ENCODE measurements at regions not wholly inside any gene's neighbourhood (a gene's known extent, or its start where the extent isn't known, plus 50 kb on each side); places are given as distances from the start of the nearest gene placed in this dataset.

- TF ChIP-seq, protein P1, sequence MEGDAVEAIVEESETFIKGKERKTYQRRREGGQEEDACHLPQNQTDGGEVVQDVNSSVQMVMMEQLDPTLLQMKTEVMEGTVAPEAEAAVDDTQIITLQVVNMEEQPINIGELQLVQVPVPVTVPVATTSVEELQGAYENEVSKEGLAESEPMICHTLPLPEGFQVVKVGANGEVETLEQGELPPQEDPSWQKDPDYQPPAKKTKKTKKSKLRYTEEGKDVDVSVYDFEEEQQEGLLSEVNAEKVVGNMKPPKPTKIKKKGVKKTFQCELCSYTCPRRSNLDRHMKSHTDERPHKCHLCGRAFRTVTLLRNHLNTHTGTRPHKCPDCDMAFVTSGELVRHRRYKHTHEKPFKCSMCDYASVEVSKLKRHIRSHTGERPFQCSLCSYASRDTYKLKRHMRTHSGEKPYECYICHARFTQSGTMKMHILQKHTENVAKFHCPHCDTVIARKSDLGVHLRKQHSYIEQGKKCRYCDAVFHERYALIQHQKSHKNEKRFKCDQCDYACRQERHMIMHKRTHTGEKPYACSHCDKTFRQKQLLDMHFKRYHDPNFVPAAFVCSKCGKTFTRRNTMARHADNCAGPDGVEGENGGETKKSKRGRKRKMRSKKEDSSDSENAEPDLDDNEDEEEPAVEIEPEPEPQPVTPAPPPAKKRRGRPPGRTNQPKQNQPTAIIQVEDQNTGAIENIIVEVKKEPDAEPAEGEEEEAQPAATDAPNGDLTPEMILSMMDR (conservative IDR thresholded peaks at IDR 0.05 in 1 of 2, IDR thresholded peaks at IDR 0.05 in 1 of 2; ENCODE audit: low read depth in 1 of 2, low read length in 2 of 2) = no peak
- TF ChIP-seq EZH2 (IDR thresholded peaks at IDR 0.05; ENCODE audit: low read length, missing control alignments) = no peak
Measured at GRCh38 chr2:133951209-133951608, 302.7 kb upstream of the MGAT5 start.
